MM.1S (cell line): ENCODE measurements at regions not wholly inside any gene's neighbourhood (a gene's known extent, or its start where the extent isn't known, plus 50 kb on each side); places are given as distances from the start of the nearest gene placed in this dataset.

ENCODE experiments used
- DNase-seq: peaks from one replicate; pipeline ENCODE4 v3.0.0-alpha.2; 2015
- H2AFZ ChIP-seq: fragments of 300-600 bp; sonication (generic); 2 replicates; pipeline ENCODE4 v1.6.0; 2016; ENCODE audit warnings: antibody characterized with exemption, low read length
- H3F3A ChIP-seq: fragments of 300-600 bp; sonication (generic); 2 replicates; pipeline ENCODE4 v1.6.1; 2016; ENCODE audit warnings: mild to moderate bottlenecking, antibody characterized with exemption, low read length, moderate library complexity, mixed read lengths; ENCODE audit not compliant: insufficient read depth
- H3K27ac ChIP-seq: fragments of 300-600 bp; sonication (generic); 2 replicates; pipeline ENCODE4 v1.5.1; 2016; ENCODE audit warnings: mild to moderate bottlenecking, low read length
- H3K27me3 ChIP-seq: fragments of 300-600 bp; sonication (generic); replicated peaks from 2 replicates; pipeline ENCODE4 v1.6.0; 2016; ENCODE audit warnings: low read length; ENCODE audit not compliant: insufficient read depth
- H3K36me3 ChIP-seq: fragments of 300-600 bp; sonication (generic); replicated peaks from 2 replicates; pipeline ENCODE4 v1.6.1; 2016; ENCODE audit warnings: mild to moderate bottlenecking, low read length, mixed read lengths; ENCODE audit not compliant: insufficient read depth
- H3K4me1 ChIP-seq: fragments of 300-600 bp; sonication (generic); 2 replicates; pipeline ENCODE4 v1.6.1; 2016; ENCODE audit warnings: low read length, mixed read lengths
- H3K4me2 ChIP-seq: fragments of 300-600 bp; sonication (generic); 2 replicates; pipeline ENCODE4 v1.6.0; 2016; ENCODE audit warnings: low read depth, low read length
- H3K4me3 ChIP-seq: fragments of 300-600 bp; sonication (generic); 2 replicates; pipeline ENCODE4 v1.5.1; 2016; ENCODE audit warnings: low read length, mixed read lengths
- H3K79me2 ChIP-seq: fragments of 300-600 bp; sonication (generic); 2 replicates; pipeline ENCODE4 v1.6.1; 2016; ENCODE audit warnings: mixed run types, low read length, mixed read lengths
- H3K9ac ChIP-seq: fragments of 300-600 bp; sonication (generic); 2 replicates; pipeline ENCODE4 v1.6.1; 2016; ENCODE audit warnings: low read length, mixed read lengths
- H3K9me2 ChIP-seq: fragments of 300-600 bp; sonication (generic); replicated peaks from 2 replicates; pipeline ENCODE4 v1.6.1; 2016; ENCODE audit warnings: mild to moderate bottlenecking, low read length, mixed read lengths; ENCODE audit not compliant: insufficient read depth
- H3K9me3 ChIP-seq: fragments of 300-600 bp; sonication (generic); replicated peaks from 2 replicates; pipeline ENCODE4 v1.6.1; 2016; ENCODE audit warnings: mild to moderate bottlenecking, low read length, mixed read lengths; ENCODE audit not compliant: insufficient read depth
- H4K20me1 ChIP-seq: fragments of 300-600 bp; sonication (generic); 2 replicates; pipeline ENCODE4 v1.6.1; 2016; ENCODE audit warnings: mild to moderate bottlenecking, low read length, moderate library complexity, mixed read lengths; ENCODE audit not compliant: insufficient read depth
- EZH2 ChIP-seq: fragments of 300-600 bp; sonication (generic); optimal IDR thresholded peaks from 2 replicates; pipeline ENCODE3; 2017; ENCODE audit warnings: low read depth, mild to moderate bottlenecking, antibody characterized with exemption, low read length, mixed read lengths
- EZH2phosphoT487 ChIP-seq: fragments of 300-600 bp; sonication (generic); IDR thresholded peaks from 2 replicates; pipeline ENCODE4 v1.6.1; 2018; ENCODE audit warnings: antibody characterized with exemption, low read length
- TF ChIP-seq, protein P1 (sequence below): fragments of 300-600 bp; sonication (generic); IDR thresholded peaks from 2 replicates; pipeline ENCODE4 v1.5.1; 2016; ENCODE audit warnings: antibody characterized with exemption, low read length, mixed read lengths

DNA sequence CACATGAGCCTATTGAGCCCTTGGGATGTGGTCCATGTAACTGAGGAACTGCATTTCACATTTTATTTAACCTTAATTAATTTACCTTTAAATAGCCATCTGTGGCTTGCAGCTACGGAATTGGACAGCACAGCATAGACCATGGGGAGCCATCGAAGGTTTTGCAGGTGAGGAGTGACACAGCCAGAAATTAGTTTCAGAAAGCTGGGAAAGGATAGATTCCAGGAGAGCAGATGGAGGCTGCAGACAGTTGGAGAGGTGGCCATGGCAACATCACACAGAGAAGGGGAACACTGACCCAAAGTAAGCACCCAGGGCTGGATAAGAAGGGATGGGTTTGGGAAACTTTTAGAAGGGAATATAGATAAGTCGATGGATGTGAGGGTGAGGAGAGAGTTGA, 100.1 kb upstream of the SLC6A11 start:
- no peak for TF ChIP-seq EZH2
- TF ChIP-seq, protein P1, sequence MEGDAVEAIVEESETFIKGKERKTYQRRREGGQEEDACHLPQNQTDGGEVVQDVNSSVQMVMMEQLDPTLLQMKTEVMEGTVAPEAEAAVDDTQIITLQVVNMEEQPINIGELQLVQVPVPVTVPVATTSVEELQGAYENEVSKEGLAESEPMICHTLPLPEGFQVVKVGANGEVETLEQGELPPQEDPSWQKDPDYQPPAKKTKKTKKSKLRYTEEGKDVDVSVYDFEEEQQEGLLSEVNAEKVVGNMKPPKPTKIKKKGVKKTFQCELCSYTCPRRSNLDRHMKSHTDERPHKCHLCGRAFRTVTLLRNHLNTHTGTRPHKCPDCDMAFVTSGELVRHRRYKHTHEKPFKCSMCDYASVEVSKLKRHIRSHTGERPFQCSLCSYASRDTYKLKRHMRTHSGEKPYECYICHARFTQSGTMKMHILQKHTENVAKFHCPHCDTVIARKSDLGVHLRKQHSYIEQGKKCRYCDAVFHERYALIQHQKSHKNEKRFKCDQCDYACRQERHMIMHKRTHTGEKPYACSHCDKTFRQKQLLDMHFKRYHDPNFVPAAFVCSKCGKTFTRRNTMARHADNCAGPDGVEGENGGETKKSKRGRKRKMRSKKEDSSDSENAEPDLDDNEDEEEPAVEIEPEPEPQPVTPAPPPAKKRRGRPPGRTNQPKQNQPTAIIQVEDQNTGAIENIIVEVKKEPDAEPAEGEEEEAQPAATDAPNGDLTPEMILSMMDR: no peak
- no peak for TF ChIP-seq EZH2phosphoT487
- no peak overlapping the region for H3K27ac ChIP-seq
- H2AFZ ChIP-seq: no peak overlapping the region
- H3K4me3 ChIP-seq: no peak overlapping the region
- no peak overlapping the region for H3K9ac ChIP-seq
- H3K4me2 ChIP-seq: no peak overlapping the region
- no peaks in the 10 kb centered on the region for H3F3A ChIP-seq
- H3K9me2 ChIP-seq: no peaks in the 10 kb centered on the region
- no peaks in the 10 kb centered on the region for H3K4me1 ChIP-seq
- no peaks in the 10 kb centered on the region for H4K20me1 ChIP-seq
- no peaks in the 10 kb centered on the region for H3K79me2 ChIP-seq
- no peak for DNase-seq
- H3K27me3 ChIP-seq: peaks cover 64% of the 10 kb centered on the region
- no peaks in the 10 kb centered on the region for H3K9me3 ChIP-seq
- H3K36me3 ChIP-seq: no peaks in the 10 kb centered on the region

DNA sequence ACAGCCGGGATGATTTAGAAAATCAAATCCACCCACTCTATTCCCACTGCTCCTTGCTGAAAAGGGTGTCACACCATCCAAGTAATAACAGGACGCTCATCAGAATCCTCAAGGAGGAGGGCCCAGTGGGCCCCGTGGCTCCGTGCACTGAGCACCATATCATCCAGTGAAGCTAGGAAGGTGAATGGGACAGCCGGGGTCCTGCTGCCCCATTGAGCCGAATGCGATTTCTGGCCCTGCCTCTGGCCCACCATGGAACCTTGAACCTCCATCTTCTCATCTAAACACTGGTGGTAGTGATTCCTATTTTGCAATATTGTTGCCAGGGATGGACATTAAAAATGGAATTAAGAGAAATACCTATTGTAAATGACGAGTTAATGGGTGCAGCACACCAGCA, 99.1 kb upstream of the SLC6A11 start:
- no peak for TF ChIP-seq EZH2phosphoT487
- TF ChIP-seq, protein P1: no peak
- H3K9ac ChIP-seq: no peak overlapping the region
- no peak for DNase-seq
- H3K9me3 ChIP-seq: no peaks in the 10 kb centered on the region
- H3F3A ChIP-seq: no peaks in the 10 kb centered on the region
- H3K79me2 ChIP-seq: no peaks in the 10 kb centered on the region
- no peaks in the 10 kb centered on the region for H4K20me1 ChIP-seq
- no peaks in the 10 kb centered on the region for H3K4me1 ChIP-seq
- no peaks in the 10 kb centered on the region for H3K36me3 ChIP-seq
- no peak overlapping the region for H2AFZ ChIP-seq
- H3K4me3 ChIP-seq: no peak overlapping the region
- no peak overlapping the region for H3K4me2 ChIP-seq
- no peak overlapping the region for H3K27ac ChIP-seq
- H3K9me2 ChIP-seq: no peaks in the 10 kb centered on the region
- H3K27me3 ChIP-seq: peaks cover 59% of the 10 kb centered on the region

DNA sequence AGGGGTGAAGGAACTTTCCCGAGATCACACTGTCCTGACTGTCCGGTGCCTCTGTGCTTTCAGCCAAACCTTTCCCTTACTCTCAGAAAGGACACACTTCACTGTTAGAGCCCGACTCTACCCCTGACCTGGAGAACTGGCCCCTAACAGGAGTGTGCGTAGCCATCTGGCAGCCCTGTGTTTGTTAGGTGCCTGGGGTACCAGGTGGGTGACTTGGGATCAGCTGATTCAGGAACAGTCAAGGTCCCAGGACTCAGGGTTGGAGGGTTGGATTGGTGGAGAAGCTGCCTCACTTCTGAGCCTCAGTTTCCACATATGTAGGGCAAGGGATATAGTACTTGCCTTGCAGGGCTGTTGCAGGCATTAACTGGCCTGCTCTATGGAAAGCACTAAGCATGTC, 98.3 kb upstream of the SLC6A11 start:
- Histone ChIP-seq H3K9ac (no peak overlapping the region), H3K27ac (no peak overlapping the region), H3K9me2 (no peaks in the 10 kb centered on the region), H3K79me2 (no peaks in the 10 kb centered on the region), H3K4me3 (no peak overlapping the region), H4K20me1 (no peaks in the 10 kb centered on the region), H3F3A (no peaks in the 10 kb centered on the region), H2AFZ (no peak overlapping the region), H3K36me3 (no peaks in the 10 kb centered on the region), H3K4me2 (no peak overlapping the region), H3K9me3 (no peaks in the 10 kb centered on the region), H3K4me1 (no peaks in the 10 kb centered on the region), H3K27me3 (peaks cover 59% of the 10 kb centered on the region)
- no peak for DNase-seq
- TF ChIP-seq, protein P1: no peak
- no peak for TF ChIP-seq EZH2
- no peak for TF ChIP-seq EZH2phosphoT487
